Osteocyte (in vitro differentiated cells): ENCODE measurements at regions not wholly inside any gene's neighbourhood (a gene's known extent, or its start where the extent isn't known, plus 50 kb on each side); places are given as distances from the start of the nearest gene placed in this dataset.

Experiments used
- DNase-seq: peaks from one replicate; pipeline ENCODE4 v3.0.0; 2021; ENCODE audit warnings: mixed read lengths; ENCODE audit not compliant: unreplicated experiment; ENCODE audit errors: extremely low spot score
- H3K27ac Mint-ChIP-seq: one replicate; pipeline ENCODE4 v1.8.0; 2021; ENCODE audit warnings: mild to moderate bottlenecking, mixed read lengths; ENCODE audit not compliant: unreplicated experiment
- H3K27me3 Mint-ChIP-seq: one replicate; pipeline ENCODE4 v1.8.0; 2021; ENCODE audit warnings: mixed read lengths; ENCODE audit not compliant: unreplicated experiment
- H3K36me3 Mint-ChIP-seq: one replicate; pipeline ENCODE4 v1.8.0; 2021; ENCODE audit warnings: mixed read lengths; ENCODE audit not compliant: unreplicated experiment
- H3K4me1 Mint-ChIP-seq: one replicate; pipeline ENCODE4 v1.8.0; 2021; ENCODE audit warnings: mixed read lengths; ENCODE audit not compliant: unreplicated experiment
- H3K4me3 Mint-ChIP-seq: one replicate; pipeline ENCODE4 v1.8.0; 2021; ENCODE audit warnings: mild to moderate bottlenecking, moderate library complexity, mixed read lengths; ENCODE audit not compliant: unreplicated experiment
- H3K9me3 Mint-ChIP-seq: one replicate; pipeline ENCODE4 v1.8.0; 2021; ENCODE audit warnings: mixed read lengths; ENCODE audit not compliant: unreplicated experiment
- TF ChIP-seq, protein P1 (sequence below): fragments of 200-600 bp; sonication (generic); IDR thresholded peaks from 2 replicates; pipeline ENCODE4 v1.5.0; 2021; ENCODE audit warnings: antibody characterized with exemption, mild to moderate bottlenecking, moderate library complexity

- H3K4me1 Mint-ChIP-seq = peaks cover 4% of the 10 kb centered on the region
- TF ChIP-seq, protein P1, sequence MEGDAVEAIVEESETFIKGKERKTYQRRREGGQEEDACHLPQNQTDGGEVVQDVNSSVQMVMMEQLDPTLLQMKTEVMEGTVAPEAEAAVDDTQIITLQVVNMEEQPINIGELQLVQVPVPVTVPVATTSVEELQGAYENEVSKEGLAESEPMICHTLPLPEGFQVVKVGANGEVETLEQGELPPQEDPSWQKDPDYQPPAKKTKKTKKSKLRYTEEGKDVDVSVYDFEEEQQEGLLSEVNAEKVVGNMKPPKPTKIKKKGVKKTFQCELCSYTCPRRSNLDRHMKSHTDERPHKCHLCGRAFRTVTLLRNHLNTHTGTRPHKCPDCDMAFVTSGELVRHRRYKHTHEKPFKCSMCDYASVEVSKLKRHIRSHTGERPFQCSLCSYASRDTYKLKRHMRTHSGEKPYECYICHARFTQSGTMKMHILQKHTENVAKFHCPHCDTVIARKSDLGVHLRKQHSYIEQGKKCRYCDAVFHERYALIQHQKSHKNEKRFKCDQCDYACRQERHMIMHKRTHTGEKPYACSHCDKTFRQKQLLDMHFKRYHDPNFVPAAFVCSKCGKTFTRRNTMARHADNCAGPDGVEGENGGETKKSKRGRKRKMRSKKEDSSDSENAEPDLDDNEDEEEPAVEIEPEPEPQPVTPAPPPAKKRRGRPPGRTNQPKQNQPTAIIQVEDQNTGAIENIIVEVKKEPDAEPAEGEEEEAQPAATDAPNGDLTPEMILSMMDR = no peak
- no peak for DNase-seq
- H3K4me3 Mint-ChIP-seq = no peak overlapping the region
- H3K9me3 Mint-ChIP-seq = no peaks in the 10 kb centered on the region
- no peak overlapping the region for H3K27ac Mint-ChIP-seq
- no peaks in the 10 kb centered on the region for H3K36me3 Mint-ChIP-seq
- H3K27me3 Mint-ChIP-seq = peaks cover 8% of the 10 kb centered on the region
These were observed 303.8 kb upstream of the WWC1 start for GRCh38 chr5:167987490-167988280.

- no peak overlapping the region for H3K4me3 Mint-ChIP-seq
- H3K27ac Mint-ChIP-seq = no peak overlapping the region
- no peaks in the 10 kb centered on the region for H3K4me1 Mint-ChIP-seq
- no peaks in the 10 kb centered on the region for H3K9me3 Mint-ChIP-seq
- no peaks in the 10 kb centered on the region for H3K36me3 Mint-ChIP-seq
- peaks cover 3% of the 10 kb centered on the region for H3K27me3 Mint-ChIP-seq
- TF ChIP-seq, protein P1 = no peak
- DNase-seq = no peak
These were observed 298.6 kb upstream of the WWC1 start for GRCh38 chr5:167992868-167993267.

- TF ChIP-seq, protein P1 = no peak
- Mint-ChIP-seq H3K27ac (no peak overlapping the region), H3K4me1 (no peaks in the 10 kb centered on the region), H3K36me3 (no peaks in the 10 kb centered on the region), H3K4me3 (no peak overlapping the region), H3K9me3 (no peaks in the 10 kb centered on the region), H3K27me3 (no peaks in the 10 kb centered on the region)
- DNase-seq = no peak
These were observed 297.7 kb upstream of the WWC1 start for GRCh38 chr5:167993771-167994170.

DNA sequence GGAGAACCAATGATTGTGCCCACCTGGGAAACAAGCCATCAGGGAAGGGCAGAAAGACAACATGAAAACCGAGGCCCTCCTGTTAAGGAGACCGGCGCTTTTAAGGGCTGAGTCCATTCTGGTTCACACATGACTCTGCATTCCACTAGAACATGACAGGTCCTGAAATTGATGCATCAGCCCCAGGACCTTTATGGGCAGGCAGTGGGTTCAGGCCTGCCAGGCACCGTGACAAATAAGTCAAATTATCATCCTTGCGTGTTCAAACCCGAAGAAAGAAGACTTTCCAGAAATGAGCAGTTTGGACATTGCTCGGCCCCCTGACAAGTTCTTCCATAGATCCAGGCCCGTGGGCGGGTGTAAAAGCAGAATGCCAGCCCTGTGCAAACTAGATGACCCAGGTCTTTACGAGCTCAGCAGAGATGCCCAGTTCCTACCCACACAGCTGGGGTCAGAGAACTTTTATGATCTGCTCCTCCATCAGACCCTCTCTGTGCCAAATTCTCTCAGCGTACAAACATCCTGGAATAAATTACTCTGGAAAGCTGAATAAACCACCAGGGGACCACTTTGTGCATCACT lies 295.5 kb upstream of the WWC1 start:
- H3K27me3 Mint-ChIP-seq = no peaks in the 10 kb centered on the region
- H3K4me3 Mint-ChIP-seq = no peak overlapping the region
- H3K9me3 Mint-ChIP-seq = no peaks in the 10 kb centered on the region
- no peaks in the 10 kb centered on the region for H3K4me1 Mint-ChIP-seq
- H3K27ac Mint-ChIP-seq = no peak overlapping the region
- no peaks in the 10 kb centered on the region for H3K36me3 Mint-ChIP-seq
- DNase-seq = no peak
- TF ChIP-seq, protein P1 = no peak

GRCh38 chr5:167998148-167998767 lies 293.2 kb upstream of the WWC1 start:
- no peaks in the 10 kb centered on the region for H3K27me3 Mint-ChIP-seq
- no peaks in the 10 kb centered on the region for H3K9me3 Mint-ChIP-seq
- no peaks in the 10 kb centered on the region for H3K36me3 Mint-ChIP-seq
- no peaks in the 10 kb centered on the region for H3K4me1 Mint-ChIP-seq
- H3K27ac Mint-ChIP-seq = no peak overlapping the region
- TF ChIP-seq, protein P1 = no peak
- DNase-seq = no peak
- H3K4me3 Mint-ChIP-seq = no peak overlapping the region
